Middle frontal gyrus (tissue), 1 donor: ENCODE measurements at regions not wholly inside any gene's neighbourhood (a gene's known extent, or its start where the extent isn't known, plus 50 kb on each side); places are given as distances from the start of the nearest gene placed in this dataset.
"Not testable (repeated sequence)": the region's sequence is repeated elsewhere in the genome, so short reads cannot be mapped to it uniquely, and the experiment has no call there.

ENCODE experiments used
- DNase-seq: peaks from one replicate; pipeline ENCODE4 v3.0.0-alpha.2; 2015; ENCODE audit warnings: low spot score; ENCODE audit errors: extremely low spot score

- no peak for DNase-seq
Measured at GRCh38 chr10:117601716-117602115, 59.2 kb downstream of the EMX2 start.

- DNase-seq = no peak
Measured at GRCh38 chr10:117603081-117603480, 60.5 kb downstream of the EMX2 start.

- no peak for DNase-seq
Measured at GRCh38 chr10:117603726-117604125, 61.2 kb downstream of the EMX2 start.

GRCh38 chr10:117609095-117609795 is 66.7 kb downstream of the EMX2 start:
- no peak for DNase-seq

GRCh38 chr10:117609796-117610170 is 67.2 kb downstream of the EMX2 start:
- no peak for DNase-seq

- no peak for DNase-seq
Measured at GRCh38 chr10:117610321-117610720, 67.8 kb downstream of the EMX2 start.

- DNase-seq = no peak
Measured at GRCh38 chr10:117612113-117612512, 69.6 kb downstream of the EMX2 start.

- DNase-seq = no peak
Measured at GRCh38 chr10:117615649-117616048, 73.1 kb downstream of the EMX2 start.

GRCh38 chr10:117616179-117616578 is 73.6 kb downstream of the EMX2 start:
- no peak for DNase-seq

GRCh38 chr10:117617086-117617485 is 74.5 kb downstream of the EMX2 start:
- no peak for DNase-seq

GRCh38 chr10:117617659-117618058 is 75.1 kb downstream of the EMX2 start:
- DNase-seq = no peak

GRCh38 chr10:117619223-117619622 is 76.7 kb downstream of the EMX2 start:
- DNase-seq = no peak

- no peak for DNase-seq
Measured at GRCh38 chr10:117619707-117620405, 77.3 kb downstream of the EMX2 start.

GRCh38 chr10:117621196-117621595 is 78.7 kb downstream of the EMX2 start:
- no peak for DNase-seq

GRCh38 chr10:117621795-117622420 is 79.4 kb downstream of the EMX2 start:
- no peak for DNase-seq

GRCh38 chr10:117622471-117623184 is 80.1 kb downstream of the EMX2 start:
- no peak for DNase-seq

GRCh38 chr10:117626228-117626627 is 83.7 kb downstream of the EMX2 start:
- DNase-seq = no peak

GRCh38 chr10:117627561-117627960 is 85.0 kb downstream of the EMX2 start:
- DNase-seq = no peak

- DNase-seq = not testable (repeated sequence)
Measured at GRCh38 chr10:117629717-117630116, 87.2 kb downstream of the EMX2 start.

- no peak for DNase-seq
Measured at GRCh38 chr10:117631276-117632145, 89.0 kb downstream of the EMX2 start.

- DNase-seq = no peak
Measured at GRCh38 chr10:117632406-117632805, 89.9 kb downstream of the EMX2 start.
